Endothelial cell of umbilical vein (primary cell): ENCODE measurements at regions not wholly inside any gene's neighbourhood (a gene's known extent, or its start where the extent isn't known, plus 50 kb on each side); places are given as distances from the start of the nearest gene placed in this dataset.

Source experiments
- BruUV-seq: library from RNA; stranded (reverse); fragments of 400-500 nt; replicated peaks from 2 replicates; lab custom pipeline; 2021; lab: Mats Ljungman, UMichigan
- CTCF ChIA-PET: fragments of 300-600, 350-600 bp; sonication (Branson Sonifier 250); formaldehyde crosslinking; loops from one replicate; lab custom pipeline; 2021; ENCODE audit warnings: antibody characterized with exemption, inconsistent platforms; lab: Charles Lee
- POLR2A ChIA-PET: fragments of 300-600, 350-600 bp; sonication (Branson Sonifier 250); formaldehyde crosslinking; loops from one replicate; lab custom pipeline; 2021; ENCODE audit warnings: antibody characterized with exemption, inconsistent platforms; lab: Charles Lee
- DNase-seq: peaks from one replicate; pipeline ENCODE4 v3.0.0-alpha.2; 2011; ENCODE audit warnings: low read depth, low spot score
- FAIRE-seq: peaks from 2 replicates; lab custom pipeline; 2011; peaks lifted over from hg19 to GRCh38; lab: Jason Lieb, UNC
- H2AFZ ChIP-seq: 2 replicates; pipeline ENCODE4 v1.6.0; 2012; ENCODE audit warnings: low read depth, low read length, control low read depth, inconsistent platforms
- H3K27ac ChIP-seq: 2 replicates; pipeline ENCODE4 v1.5.1; 2011; ENCODE audit warnings: low read depth, mild to moderate bottlenecking, control low read depth, low read length, moderate library complexity; ENCODE audit not compliant: insufficient read depth
- H3K27me3 ChIP-seq, 2 experiments: 2 replicates each; pipeline versions ENCODE4 v1.6.0 to v1.6.1; 2011; ENCODE audit warnings: low read length in 2 of 2, mixed read lengths in 1 of 2; ENCODE audit not compliant: control insufficient read depth in 2 of 2, insufficient read depth in 2 of 2
- H3K36me3 ChIP-seq, 2 experiments: 2 replicates in 1 of 2; 3 replicates in 1 of 2; pipeline ENCODE4 v1.5.1; 2011; ENCODE audit warnings: low read length in 2 of 2, mild to moderate bottlenecking in 1 of 2, moderate library complexity in 1 of 2; ENCODE audit not compliant: control insufficient read depth in 2 of 2, insufficient read depth in 2 of 2; ENCODE audit errors: extremely low read depth in 1 of 2
- H3K4me1 ChIP-seq: 3 replicates; pipeline ENCODE4 v1.5.1; 2011; ENCODE audit warnings: mild to moderate bottlenecking, low read length; ENCODE audit not compliant: control insufficient read depth, insufficient read depth; ENCODE audit errors: extremely low read depth
- H3K4me2 ChIP-seq: 2 replicates; pipeline ENCODE4 v1.6.1; 2011; ENCODE audit warnings: low read length, control low read depth, mixed read lengths; ENCODE audit not compliant: insufficient read depth
- H3K4me3 ChIP-seq, 3 experiments: fragments of 200-600 bp in 1 of 3; sonication (generic), shearing (Covaris generic) in 1 of 3; replicated peaks in 1 of 3; 2 replicates each; pipeline ENCODE4 v1.5.1; 2011 to 2016; ENCODE audit warnings: control low read depth in 3 of 3, low read length in 3 of 3, mild to moderate bottlenecking in 2 of 3, inconsistent platforms in 1 of 3, low read depth in 1 of 3, moderate library complexity in 1 of 3; ENCODE audit not compliant: insufficient read depth in 1 of 3
- H3K79me2 ChIP-seq: 2 replicates; pipeline ENCODE4 v1.6.0; 2012; ENCODE audit warnings: low read length, inconsistent platforms; ENCODE audit not compliant: control insufficient read depth, insufficient read depth
- H3K9ac ChIP-seq: replicated peaks from 2 replicates; pipeline ENCODE3; 2011; ENCODE audit warnings: low read length, control low read depth; ENCODE audit not compliant: insufficient read depth; ENCODE audit errors: extremely low read depth
- H3K9me1 ChIP-seq: replicated peaks from 3 replicates; pipeline ENCODE4 v1.6.0; 2011; ENCODE audit warnings: mild to moderate bottlenecking, low read length; ENCODE audit not compliant: control insufficient read depth, insufficient read depth; ENCODE audit errors: extremely low read depth
- H3K9me3 ChIP-seq: replicated peaks from 2 replicates; pipeline ENCODE4 v1.5.1; 2012; ENCODE audit warnings: low read length, inconsistent platforms; ENCODE audit not compliant: control insufficient read depth, insufficient read depth
- H4K20me1 ChIP-seq: replicated peaks from 2 replicates; pipeline ENCODE3; 2011; ENCODE audit warnings: mild to moderate bottlenecking, low read length; ENCODE audit not compliant: control insufficient read depth, insufficient read depth; ENCODE audit errors: extremely low read depth
- EZH2 ChIP-seq: IDR thresholded peaks from 2 replicates; pipeline ENCODE4 v1.6.1; 2012; ENCODE audit warnings: borderline replicate concordance, low read depth, mild to moderate bottlenecking, moderate library complexity, low read length, inconsistent platforms; ENCODE audit not compliant: severe bottlenecking
- FOS ChIP-seq: IDR thresholded peaks from 2 replicates; pipeline ENCODE4 v1.6.1; 2011; ENCODE audit warnings: mild to moderate bottlenecking, low read length, moderate library complexity, borderline replicate concordance; ENCODE audit not compliant: insufficient read depth
- GATA2 ChIP-seq: IDR thresholded peaks from 2 replicates; pipeline ENCODE4 v1.7.0; 2011; ENCODE audit warnings: low read depth, mild to moderate bottlenecking, moderate library complexity, mixed read lengths, low read length; ENCODE audit not compliant: insufficient read length, insufficient read depth
- JUN ChIP-seq: IDR thresholded peaks from 2 replicates; pipeline ENCODE4 v1.6.1; 2011; ENCODE audit warnings: borderline replicate concordance, low read depth; ENCODE audit not compliant: insufficient read length, insufficient read depth
- MYC ChIP-seq: IDR thresholded peaks from one replicate; pipeline ENCODE4 v1.6.1; 2011; ENCODE audit warnings: mild to moderate bottlenecking, low read depth, low read length
- POLR2A ChIP-seq: IDR thresholded peaks from 2 replicates; pipeline ENCODE4 v1.6.1; 2012; ENCODE audit warnings: low read depth, mild to moderate bottlenecking, control low read depth, low read length
- POLR2AphosphoS5 ChIP-seq: IDR thresholded peaks from 2 replicates; pipeline ENCODE4 v1.6.1; 2012; ENCODE audit warnings: low read depth, mild to moderate bottlenecking, control low read depth, low read length, moderate library complexity; ENCODE audit not compliant: insufficient read depth
- dilution Hi-C: fragments of 300-500 bp; cut with MboI; formaldehyde crosslinking; loops from one replicate; pipeline ENCODE4 v1.15.0; 2019; ENCODE audit warnings: low sequenced_read_pairs; ENCODE audit not compliant: extremely low pct_ligation_motif_present
- intact Hi-C: fragments of 100-400 bp; cut with micrococcal nuclease; formaldehyde crosslinking; loops from one replicate; pipeline ENCODE4 v1.10.0; 2022
- TF ChIP-seq, protein P1 (sequence below), 2 donors: IDR thresholded peaks; 1 replicate in 1 of 2; 2 replicates in 1 of 2; pipeline ENCODE4 v1.5.1; 2011; ENCODE audit warnings: low read length in 2 of 2, mild to moderate bottlenecking in 2 of 2, moderate library complexity in 2 of 2, control low read depth in 1 of 2, inconsistent platforms in 1 of 2, low read depth in 1 of 2; ENCODE audit not compliant: insufficient read depth in 1 of 2; ENCODE audit errors: extremely low read depth in 1 of 2
- TF ChIP-seq, protein P2 (sequence below): IDR thresholded peaks from 2 replicates; pipeline ENCODE4 v1.6.1; 2011; ENCODE audit not compliant: insufficient read depth, insufficient read length

DNA sequence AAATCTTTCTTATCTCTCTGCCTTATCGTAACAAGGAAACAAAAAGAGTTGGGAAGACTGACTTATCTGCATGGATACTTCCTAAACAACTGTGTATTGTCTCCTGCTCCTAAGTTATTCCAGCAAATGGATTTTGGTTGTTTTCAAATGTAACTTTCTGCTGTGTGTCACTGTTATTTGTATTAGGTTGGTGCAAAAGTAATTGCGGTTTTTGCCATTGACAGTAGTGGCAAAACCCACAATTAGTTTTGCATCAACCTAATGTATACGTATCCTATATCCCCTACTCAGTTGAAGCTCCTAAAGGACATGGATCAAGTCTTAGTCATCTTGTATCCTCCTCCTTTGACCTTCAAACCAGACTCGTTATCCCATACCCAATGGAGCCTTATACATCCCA is 263.4 kb upstream of the GPR101 start:
- Histone ChIP-seq H4K20me1 (no peaks in the 10 kb centered on the region), H3K36me3 (no peaks in the 10 kb centered on the region), H3K9me3 (no peaks in the 10 kb centered on the region), H3K27ac (no peak overlapping the region), H3K9ac (no peak overlapping the region), H3K9me1 (no peaks in the 10 kb centered on the region), H3K4me3 (no peak overlapping the region), H2AFZ (no peak overlapping the region), H3K27me3 (no peaks in the 10 kb centered on the region), H3K79me2 (no peaks in the 10 kb centered on the region), H3K4me2 (no peak overlapping the region), H3K4me1 (no peaks in the 10 kb centered on the region)
- dilution Hi-C loops (no loop called here), intact Hi-C loops (no loop called here)
- CTCF ChIA-PET: no interaction called here
- DNase-seq (no peak), FAIRE-seq (no peak)
- POLR2A ChIA-PET: no interaction called here
- TF ChIP-seq JUN (no peak), POLR2AphosphoS5 (no peak), MYC (no peak), POLR2A (no peak), FOS (no peak), EZH2 (no peak), GATA2 (no peak)
- TF ChIP-seq, protein P1, sequence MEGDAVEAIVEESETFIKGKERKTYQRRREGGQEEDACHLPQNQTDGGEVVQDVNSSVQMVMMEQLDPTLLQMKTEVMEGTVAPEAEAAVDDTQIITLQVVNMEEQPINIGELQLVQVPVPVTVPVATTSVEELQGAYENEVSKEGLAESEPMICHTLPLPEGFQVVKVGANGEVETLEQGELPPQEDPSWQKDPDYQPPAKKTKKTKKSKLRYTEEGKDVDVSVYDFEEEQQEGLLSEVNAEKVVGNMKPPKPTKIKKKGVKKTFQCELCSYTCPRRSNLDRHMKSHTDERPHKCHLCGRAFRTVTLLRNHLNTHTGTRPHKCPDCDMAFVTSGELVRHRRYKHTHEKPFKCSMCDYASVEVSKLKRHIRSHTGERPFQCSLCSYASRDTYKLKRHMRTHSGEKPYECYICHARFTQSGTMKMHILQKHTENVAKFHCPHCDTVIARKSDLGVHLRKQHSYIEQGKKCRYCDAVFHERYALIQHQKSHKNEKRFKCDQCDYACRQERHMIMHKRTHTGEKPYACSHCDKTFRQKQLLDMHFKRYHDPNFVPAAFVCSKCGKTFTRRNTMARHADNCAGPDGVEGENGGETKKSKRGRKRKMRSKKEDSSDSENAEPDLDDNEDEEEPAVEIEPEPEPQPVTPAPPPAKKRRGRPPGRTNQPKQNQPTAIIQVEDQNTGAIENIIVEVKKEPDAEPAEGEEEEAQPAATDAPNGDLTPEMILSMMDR (IDR thresholded peaks at IDR 0.05; ENCODE audit: extremely low read depth in 1 of 2, insufficient read depth in 1 of 2, low read depth in 1 of 2, low read length in 2 of 2): no peak
- TF ChIP-seq, protein P2, sequence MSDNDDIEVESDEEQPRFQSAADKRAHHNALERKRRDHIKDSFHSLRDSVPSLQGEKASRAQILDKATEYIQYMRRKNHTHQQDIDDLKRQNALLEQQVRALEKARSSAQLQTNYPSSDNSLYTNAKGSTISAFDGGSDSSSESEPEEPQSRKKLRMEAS: no peak
- BruUV-seq: no TSS peak
